H9 (cell line): ENCODE measurements at regions not wholly inside any gene's neighbourhood (a gene's known extent, or its start where the extent isn't known, plus 50 kb on each side); places are given as distances from the start of the nearest gene placed in this dataset.

ENCODE experiments used
- DNase-seq: peaks from one replicate; pipeline ENCODE4 v3.0.0-alpha.2; 2017
- H2AFZ ChIP-seq: one replicate; pipeline ENCODE4 v1.6.1; 2013; ENCODE audit warnings: mild to moderate bottlenecking, low read length, control low read depth, moderate library complexity
- H2AK5ac ChIP-seq: 2 replicates; pipeline ENCODE4 v1.6.1; 2013; ENCODE audit warnings: low read length, control low read depth, mixed read lengths; ENCODE audit not compliant: insufficient read length
- H2BK120ac ChIP-seq: one replicate; pipeline ENCODE4 v1.6.1; 2013; ENCODE audit warnings: low read depth, mild to moderate bottlenecking, low read length, control low read depth, inconsistent platforms; ENCODE audit not compliant: poor library complexity, severe bottlenecking
- H2BK12ac ChIP-seq: 2 replicates; pipeline ENCODE4 v1.6.1; 2013; ENCODE audit warnings: low read length, control low read depth, mixed read lengths, low read depth; ENCODE audit not compliant: insufficient read length
- H2BK15ac ChIP-seq: 2 replicates; pipeline ENCODE4 v1.6.1; 2013; ENCODE audit warnings: low read depth, low read length, control low read depth
- H2BK20ac ChIP-seq: one replicate; pipeline ENCODE4 v1.6.1; 2013; ENCODE audit warnings: low read depth, mild to moderate bottlenecking, low read length, control low read depth, inconsistent platforms; ENCODE audit not compliant: poor library complexity, severe bottlenecking
- H2BK5ac ChIP-seq: 2 replicates; pipeline ENCODE4 v1.6.1; 2013; ENCODE audit warnings: low read length, control low read depth, mixed read lengths; ENCODE audit not compliant: insufficient read length
- H3K14ac ChIP-seq: 2 replicates; pipeline ENCODE4 v1.6.1; 2013; ENCODE audit warnings: low read length, control low read depth; ENCODE audit not compliant: insufficient read depth
- H3K18ac ChIP-seq: 2 replicates; pipeline ENCODE4 v1.6.1; 2013; ENCODE audit warnings: low read depth, mild to moderate bottlenecking, mixed read lengths, low read length, control low read depth; ENCODE audit not compliant: insufficient read length
- H3K23ac ChIP-seq: 2 replicates; pipeline ENCODE4 v1.6.1; 2013; ENCODE audit warnings: low read length, control low read depth, mixed read lengths, low read depth; ENCODE audit not compliant: insufficient read length
- H3K23me2 ChIP-seq: 2 replicates; pipeline ENCODE4 v1.6.1; 2013; ENCODE audit warnings: low read depth, mild to moderate bottlenecking, mixed read lengths, low read length, control low read depth; ENCODE audit not compliant: insufficient read length, poor library complexity, severe bottlenecking
- H3K27ac ChIP-seq: 2 replicates; pipeline ENCODE4 v1.5.1; 2013; ENCODE audit warnings: low read length, control low read depth, mixed read lengths, low read depth; ENCODE audit not compliant: insufficient read length
- H3K27me3 ChIP-seq: 2 replicates; pipeline ENCODE4 v1.6.1; 2013; ENCODE audit warnings: low read length, control low read depth, inconsistent platforms; ENCODE audit not compliant: insufficient read depth
- H3K4ac ChIP-seq: 2 replicates; pipeline ENCODE4 v1.6.1; 2013; ENCODE audit warnings: low read depth, mild to moderate bottlenecking, control low read depth, inconsistent platforms, low read length, moderate library complexity
- H3K4me1 ChIP-seq: 2 replicates; pipeline ENCODE4 v1.6.1; 2013; ENCODE audit warnings: low read length, control low read depth, inconsistent platforms; ENCODE audit not compliant: insufficient read depth
- H3K4me2 ChIP-seq: 2 replicates; pipeline ENCODE4 v1.6.1; 2013; ENCODE audit warnings: low read length, control low read depth, mixed read lengths; ENCODE audit not compliant: insufficient read length, insufficient read depth
- H3K56ac ChIP-seq: 2 replicates; pipeline ENCODE4 v1.6.1; 2013; ENCODE audit warnings: low read depth, mild to moderate bottlenecking, mixed read lengths, low read length, control low read depth; ENCODE audit not compliant: insufficient read length
- H3K79me1 ChIP-seq: 2 replicates; pipeline ENCODE4 v1.6.1; 2013; ENCODE audit warnings: low read depth, mild to moderate bottlenecking, moderate library complexity, low read length, control low read depth, inconsistent platforms; ENCODE audit not compliant: insufficient read depth, poor library complexity, severe bottlenecking
- H3K79me2 ChIP-seq: 2 replicates; pipeline ENCODE4 v1.6.1; 2013; ENCODE audit warnings: low read length, control low read depth, inconsistent platforms; ENCODE audit not compliant: insufficient read depth
- H3K9ac ChIP-seq: 2 replicates; pipeline ENCODE4 v1.6.1; 2013; ENCODE audit warnings: low read length, control low read depth, mixed read lengths; ENCODE audit not compliant: insufficient read length; ENCODE audit errors: extremely low read depth
- H3K9me3 ChIP-seq: one replicate; pipeline ENCODE4 v1.6.1; 2013; ENCODE audit warnings: low read depth, low read length, inconsistent platforms; ENCODE audit not compliant: control insufficient read depth
- H3T11ph ChIP-seq: one replicate; pipeline ENCODE4 v1.6.1; 2013; ENCODE audit warnings: mild to moderate bottlenecking, low read length, control low read depth, inconsistent platforms
- H4K20me1 ChIP-seq: one replicate; pipeline ENCODE4 v1.6.1; 2013; ENCODE audit not compliant: control insufficient read depth, insufficient read length, insufficient read depth
- H4K5ac ChIP-seq: 2 replicates; pipeline ENCODE4 v1.6.1; 2013; ENCODE audit warnings: low read depth, mild to moderate bottlenecking, mixed read lengths, low read length, control low read depth; ENCODE audit not compliant: insufficient read length
- H4K8ac ChIP-seq: replicated peaks from 2 replicates; pipeline ENCODE4 v1.6.1; 2013; ENCODE audit warnings: low read length, control low read depth, mixed read lengths, low read depth; ENCODE audit not compliant: insufficient read length
- H4K91ac ChIP-seq: 2 replicates; pipeline ENCODE4 v1.6.1; 2013; ENCODE audit warnings: low read depth, mild to moderate bottlenecking, moderate library complexity, mixed read lengths, low read length, control low read depth; ENCODE audit not compliant: insufficient read length
- H3K27ac Mint-ChIP-seq, 3 experiments: 2 replicates in 2 of 3; 3 replicates in 1 of 3; pipeline ENCODE4 v1.8.0; 2020 to 2021; ENCODE audit warnings: mixed read lengths in 3 of 3, mild to moderate bottlenecking in 1 of 3, moderate library complexity in 1 of 3
- H3K27me3 Mint-ChIP-seq: 2 replicates; pipeline ENCODE4 v1.8.0; 2021; ENCODE audit warnings: low read depth, mild to moderate bottlenecking, moderate library complexity, mixed read lengths
- H3K36me3 Mint-ChIP-seq, 3 experiments: 2 replicates in 2 of 3; 3 replicates in 1 of 3; pipeline ENCODE4 v1.8.0; 2020 to 2021; ENCODE audit warnings: low read depth in 3 of 3, mixed read lengths in 3 of 3; ENCODE audit not compliant: insufficient read depth in 1 of 3
- H3K4me1 Mint-ChIP-seq, 2 experiments: 2 replicates each; pipeline ENCODE4 v1.8.0; 2020; ENCODE audit warnings: mixed read lengths in 2 of 2
- H3K4me3 Mint-ChIP-seq, 2 experiments: 2 replicates in 1 of 2; 3 replicates in 1 of 2; pipeline ENCODE4 v1.8.0; 2020 to 2021; ENCODE audit warnings: mild to moderate bottlenecking in 2 of 2, mixed read lengths in 2 of 2, moderate library complexity in 1 of 2
- H3K9me3 Mint-ChIP-seq, 2 experiments: 2 replicates in 1 of 2; 3 replicates in 1 of 2; pipeline ENCODE4 v1.8.0; 2020; ENCODE audit warnings: mild to moderate bottlenecking in 2 of 2, mixed read lengths in 2 of 2, moderate library complexity in 1 of 2
- CTCF ChIP-seq: fragments of 200-600 bp; sonication (generic); conservative IDR thresholded peaks from 3 replicates; pipeline ENCODE4 v1.8.0; 2021; ENCODE audit warnings: antibody characterized with exemption, mild to moderate bottlenecking
- WGBS: extraction: QIAGEN DNeasy Blood & Tissue Kit; methylation state at CpG from one replicate; pipeline ENCODE4 v1.1.7; 2013; ENCODE audit warnings: missing lambda C conversion rate, low lambda C conversion rate, mixed read lengths; ENCODE audit not compliant: insufficient read length; ENCODE audit errors: extremely low coverage; 5-methylcytosine and 5-hydroxymethylcytosine counted together

- H3K4me2 ChIP-seq = no peak overlapping the region
Observed at GRCh38 chr5:33048315-33048714, 337.2 kb downstream of the NPR3 start.

More at GRCh38 chr5:33048315-33048714, 337.2 kb downstream of the NPR3 start:
- Histone ChIP-seq H3K56ac (no peak overlapping the region), H3K27me3 (no peaks in the 10 kb centered on the region), H3T11ph (no peak overlapping the region), H2BK15ac (no peak overlapping the region), H3K14ac (no peak overlapping the region), H3K23me2 (no peaks in the 10 kb centered on the region), H3K9me3 (no peaks in the 10 kb centered on the region), H3K4me1 (no peaks in the 10 kb centered on the region), H3K27ac (no peak overlapping the region), H3K79me2 (no peaks in the 10 kb centered on the region), H4K20me1 (no peaks in the 10 kb centered on the region), H4K8ac (no peak overlapping the region), H2AK5ac (no peak overlapping the region), H2BK5ac (no peak overlapping the region), H3K18ac (no peak overlapping the region), H2BK120ac (no peak overlapping the region), H3K9ac (no peak overlapping the region), H3K4ac (no peak overlapping the region), H3K23ac (no peak overlapping the region), H2BK20ac (no peak overlapping the region), H4K91ac (no peak overlapping the region), H3K79me1 (no peaks in the 10 kb centered on the region), H2BK12ac (no peak overlapping the region), H2AFZ (no peak overlapping the region), H4K5ac (no peak overlapping the region)
- no peak for TF ChIP-seq CTCF
- no peak overlapping the region for H3K4me3 Mint-ChIP-seq
- H3K27ac Mint-ChIP-seq = no peak overlapping the region
- no peaks in the 10 kb centered on the region for H3K27me3 Mint-ChIP-seq
- H3K36me3 Mint-ChIP-seq = peaks cover 0 to 2% (median under 1%) of the 10 kb centered on the region in 3 experiments; a peak in 2 of 7 replicates
- no CpG with 5 or more reads among the region's 3 CpGs for WGBS
- peaks cover 0 to 4% of the 10 kb centered on the region in 2 experiments; a peak in 1 of 4 replicates for H3K4me1 Mint-ChIP-seq
- H3K9me3 Mint-ChIP-seq = peaks cover 5 to 7% of the 10 kb centered on the region in 2 experiments
- DNase-seq = no peak
